T-cell (primary cell): ENCODE measurements at regions not wholly inside any gene's neighbourhood (a gene's known extent, or its start where the extent isn't known, plus 50 kb on each side); places are given as distances from the start of the nearest gene placed in this dataset.

Source experiments
- ATAC-seq, 4 experiments: fragments of 200-7000 bp in 3 of 4; fragments of 150-1000 bp in 1 of 4; cut with Tn5 transposase; replicated peaks in 1 of 4; 1 replicate in 3 of 4; 2 replicates in 1 of 4; pipeline ENCODE4 v1.10.0; 2021; ENCODE audit warnings: moderate library complexity in 3 of 4, mild to moderate bottlenecking in 2 of 4, moderate number of reproducible peaks in 1 of 4
- CTCF ChIA-PET, 2 donors: fragments of 300-600 bp; sonication (Branson Sonifier 250); formaldehyde crosslinking; loops; one replicate each; lab custom pipeline; 2022; ENCODE audit warnings: antibody characterized with exemption in 2 of 2; lab: Charles Lee
- POLR2A ChIA-PET, 2 donors: fragments of 300-600 bp; sonication (Branson Sonifier 250); formaldehyde crosslinking; loops; one replicate each; lab custom pipeline; 2022; ENCODE audit warnings: antibody characterized with exemption in 2 of 2; lab: Charles Lee
- DNase-seq, 35 experiments: peaks; one replicate each; pipeline versions ENCODE4 v3.0.0 to v3.0.0-alpha.2; 2013 to 2023
- H3K27ac ChIP-seq: one replicate; pipeline ENCODE4 v1.5.1; 2013; ENCODE audit warnings: low read length
- H3K27me3 ChIP-seq, 2 experiments: replicated peaks in 1 of 2; 1 replicate in 1 of 2; 2 replicates in 1 of 2; pipeline versions ENCODE4 v1.6.1 to v1.7.0; 2013; ENCODE audit warnings: low read length in 1 of 2, mixed read lengths in 1 of 2; ENCODE audit not compliant: control insufficient read depth in 2 of 2, insufficient read depth in 2 of 2; ENCODE audit errors: extremely low read depth in 1 of 2
- H3K36me3 ChIP-seq, 2 donors: 1 replicate in 1 of 2; 2 replicates in 1 of 2; pipeline versions ENCODE4 v1.6.1 to v1.7.0; 2013; ENCODE audit warnings: low read length in 1 of 2; ENCODE audit not compliant: control insufficient read depth in 2 of 2, insufficient read depth in 1 of 2; ENCODE audit errors: extremely low read depth in 1 of 2
- H3K4me1 ChIP-seq, 2 experiments: 1 replicate in 1 of 2; 2 replicates in 1 of 2; pipeline versions ENCODE4 v1.6.1 to v1.7.0; 2013; ENCODE audit warnings: low read length in 2 of 2, mixed read lengths in 1 of 2; ENCODE audit not compliant: insufficient read depth in 2 of 2, control insufficient read depth in 1 of 2; ENCODE audit errors: extremely low read depth in 1 of 2
- H3K4me3 ChIP-seq, 2 donors: 1 replicate in 1 of 2; 2 replicates in 1 of 2; pipeline versions ENCODE4 v1.5.1 to v1.7.0; 2013; ENCODE audit warnings: mild to moderate bottlenecking in 2 of 2, low read length in 1 of 2, moderate library complexity in 1 of 2; ENCODE audit not compliant: control insufficient read depth in 1 of 2; ENCODE audit errors: extremely low read depth in 1 of 2
- H3K9me3 ChIP-seq: 2 replicates; pipeline ENCODE4 v1.7.0; 2013
- H3K27ac Mint-ChIP-seq, 2 donors: one replicate each; pipeline ENCODE4 v1.8.0; 2020 to 2021; ENCODE audit warnings: mild to moderate bottlenecking in 2 of 2, mixed read lengths in 2 of 2
- H3K27me3 Mint-ChIP-seq, 2 donors: one replicate each; pipeline ENCODE4 v1.8.0; 2021 to 2022; ENCODE audit warnings: mixed read lengths in 2 of 2
- H3K36me3 Mint-ChIP-seq: one replicate; pipeline ENCODE4 v1.8.0; 2021; ENCODE audit warnings: mixed read lengths
- H3K4me1 Mint-ChIP-seq, 3 donors: one replicate each; pipeline ENCODE4 v1.8.0; 2020 to 2022; ENCODE audit warnings: mixed read lengths in 3 of 3, mild to moderate bottlenecking in 1 of 3
- H3K4me3 Mint-ChIP-seq, 3 donors: one replicate each; pipeline ENCODE4 v1.8.0; 2020 to 2022; ENCODE audit warnings: mild to moderate bottlenecking in 3 of 3, mixed read lengths in 3 of 3, moderate library complexity in 3 of 3
- H3K9me3 Mint-ChIP-seq, 3 donors: one replicate each; pipeline ENCODE4 v1.8.0; 2020 to 2022; ENCODE audit warnings: mixed read lengths in 3 of 3
- WGBS: methylation state at CpG from one replicate; pipeline ENCODE4 v1.1.5; 2013; ENCODE audit warnings: missing lambda C conversion rate; ENCODE audit not compliant: insufficient coverage; 5-methylcytosine and 5-hydroxymethylcytosine counted together

DNA sequence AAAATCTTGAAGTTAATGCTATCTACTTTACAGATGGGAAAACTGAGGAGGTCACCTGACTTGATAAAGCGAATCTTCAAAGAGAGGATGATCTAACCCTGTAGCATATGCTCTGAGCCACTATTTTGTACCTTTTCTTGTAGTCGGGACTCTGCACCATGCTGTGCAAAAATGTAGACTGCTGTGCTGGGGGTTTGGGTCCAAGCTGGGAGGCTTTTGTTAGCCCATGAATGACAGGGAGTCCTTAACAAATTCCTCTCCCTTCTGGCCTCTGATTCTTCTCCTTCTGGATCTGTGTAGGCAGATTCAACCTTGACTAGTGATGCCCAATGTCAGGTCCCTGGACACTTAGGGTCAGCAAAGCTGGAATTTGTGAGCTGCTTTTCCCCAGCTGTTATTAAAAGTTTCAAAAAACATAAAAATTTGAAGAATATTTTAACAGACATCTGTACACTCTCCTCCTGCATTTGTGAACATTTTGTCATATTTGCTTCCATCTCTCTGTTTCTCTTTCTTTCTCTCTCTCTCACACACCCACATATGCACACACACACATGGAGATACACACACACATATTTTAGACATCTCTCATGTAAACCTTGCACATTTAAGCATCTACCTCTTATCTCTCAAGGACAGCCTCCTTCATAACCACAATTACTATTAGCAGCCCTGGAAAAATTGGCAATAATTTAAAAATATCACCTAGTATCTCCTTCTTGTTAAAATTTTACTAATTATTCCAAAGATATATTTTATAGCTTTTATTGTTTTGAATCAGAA lies 335.0 kb upstream of the TRIB2 start:
- POLR2A ChIA-PET, result interaction anchor here in 1 of 2 donors (0.6 kb wide), 1 partner anchor 182 kb away, joined by 9 read pairs; no protein-coding TSS in a partner anchor
- Histone ChIP-seq H3K4me1 (no peaks in the 10 kb centered on the region), H3K36me3 (no peaks in the 10 kb centered on the region), H3K4me3 (no peak overlapping the region), H3K27me3 (no peaks in the 10 kb centered on the region), H3K9me3 (no peaks in the 10 kb centered on the region), H3K27ac (no peak overlapping the region)
- no peak for ATAC-seq
- peaks cover 0 to 3% (median 0%) of the 10 kb centered on the region in 3 donors for H3K9me3 Mint-ChIP-seq
- WGBS, result 83% methylated on average over 1 of the region's 2 CpGs
- CTCF ChIA-PET, result interaction anchor here in 1 of 2 donors (0.6 kb wide), 1 partner anchor 603 kb away, joined by 5 read pairs; no protein-coding TSS in a partner anchor
- no peak overlapping the region for H3K27ac Mint-ChIP-seq
- no peaks in the 10 kb centered on the region for H3K27me3 Mint-ChIP-seq
- no peaks in the 10 kb centered on the region for H3K4me1 Mint-ChIP-seq
- DNase-seq, result no peak
- H3K36me3 Mint-ChIP-seq, result no peaks in the 10 kb centered on the region
- H3K4me3 Mint-ChIP-seq, result no peak overlapping the region

GRCh38 chr2:12382366-12382765 lies 334.4 kb upstream of the TRIB2 start:
- Mint-ChIP-seq H3K36me3 (no peaks in the 10 kb centered on the region), H3K27ac (no peak overlapping the region), H3K9me3 (peaks cover 0 to 3% (median 0%) of the 10 kb centered on the region in 3 donors), H3K4me1 (no peaks in the 10 kb centered on the region), H3K27me3 (no peaks in the 10 kb centered on the region), H3K4me3 (no peak overlapping the region)
- H3K36me3 ChIP-seq, result no peaks in the 10 kb centered on the region
- no peaks in the 10 kb centered on the region for H3K4me1 ChIP-seq
- no peak overlapping the region for H3K4me3 ChIP-seq
- CTCF ChIA-PET, result no interaction called here
- POLR2A ChIA-PET, result interaction anchor here (0.5 to 0.6 kb wide), 2 partner anchors 181 to 335 kb away, joined by 4 to 9 read pairs; no protein-coding TSS in a partner anchor
- H3K27ac ChIP-seq, result no peak overlapping the region
- H3K27me3 ChIP-seq, result no peaks in the 10 kb centered on the region
- WGBS, result no CpG with 5 or more reads among the region's 4 CpGs
- no peaks in the 10 kb centered on the region for H3K9me3 ChIP-seq
- ATAC-seq (no peak), DNase-seq (no peak)

DNA sequence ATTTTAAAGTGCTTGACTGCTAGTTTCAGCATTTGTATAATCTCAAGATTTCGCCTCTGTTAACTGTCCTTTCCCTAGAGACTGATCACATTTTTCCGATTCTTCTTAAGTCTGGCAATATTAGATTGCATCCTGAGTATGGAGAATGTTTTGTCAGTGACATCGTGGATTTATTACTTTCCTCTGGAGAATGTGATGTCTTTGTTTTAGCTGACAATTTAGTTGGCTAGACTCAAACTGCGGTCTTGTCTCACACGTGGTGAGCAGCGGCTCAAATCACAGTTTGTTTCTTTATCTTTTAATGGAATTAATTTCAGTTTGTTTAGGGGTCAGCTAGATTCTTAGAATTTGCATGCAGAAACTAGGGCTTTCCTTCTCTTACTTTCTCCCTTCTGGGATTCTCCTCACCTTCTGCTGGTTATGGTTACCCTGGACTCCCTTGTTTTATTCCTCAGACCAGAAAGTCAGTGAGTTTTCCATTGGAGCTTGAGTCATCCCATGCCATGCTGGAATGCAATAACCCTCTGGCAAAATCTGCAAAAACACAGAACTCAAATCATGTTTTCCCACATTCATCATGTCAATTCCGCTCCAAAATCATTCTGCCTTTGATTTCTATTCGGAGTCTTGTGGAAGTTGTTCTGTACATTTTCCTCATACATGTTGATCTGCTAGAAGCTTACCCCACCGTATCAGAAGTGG lies 327.2 kb upstream of the TRIB2 start:
- Mint-ChIP-seq H3K4me3 (no peak overlapping the region), H3K4me1 (no peaks in the 10 kb centered on the region), H3K36me3 (no peaks in the 10 kb centered on the region), H3K27me3 (no peaks in the 10 kb centered on the region), H3K27ac (no peak overlapping the region), H3K9me3 (no peaks in the 10 kb centered on the region)
- DNase-seq (no peak), ATAC-seq (no peak)
- POLR2A ChIA-PET, result no interaction called here
- Histone ChIP-seq H3K27ac (no peak overlapping the region), H3K4me1 (peaks cover 0 to 2% of the 10 kb centered on the region in 2 experiments), H3K9me3 (no peaks in the 10 kb centered on the region), H3K27me3 (no peaks in the 10 kb centered on the region), H3K36me3 (no peaks in the 10 kb centered on the region), H3K4me3 (no peak overlapping the region)
- CTCF ChIA-PET, result no interaction called here
- 93% methylated on average over 3 of the region's 9 CpGs for WGBS

- Histone ChIP-seq H3K36me3 (no peaks in the 10 kb centered on the region), H3K27ac (no peak overlapping the region), H3K9me3 (no peaks in the 10 kb centered on the region), H3K4me3 (no peak overlapping the region), H3K27me3 (no peaks in the 10 kb centered on the region), H3K4me1 (peaks cover 0 to 2% of the 10 kb centered on the region in 2 experiments)
- Mint-ChIP-seq H3K9me3 (no peaks in the 10 kb centered on the region), H3K27me3 (no peaks in the 10 kb centered on the region), H3K4me1 (peaks cover 0 to 6% (median 4%) of the 10 kb centered on the region in 3 donors), H3K36me3 (no peaks in the 10 kb centered on the region), H3K4me3 (no peak overlapping the region), H3K27ac (no peak overlapping the region)
- no peak for DNase-seq
- POLR2A ChIA-PET, result no interaction called here
- CTCF ChIA-PET, result no interaction called here
- WGBS, result 100% methylated on average over 1 of the region's 2 CpGs
- no peak for ATAC-seq
These were observed 325.6 kb upstream of the TRIB2 start for GRCh38 chr2:12391116-12391515.

GRCh38 chr2:12396699-12397098 lies 320.0 kb upstream of the TRIB2 start:
- H3K36me3 Mint-ChIP-seq, result no peaks in the 10 kb centered on the region
- POLR2A ChIA-PET, result no interaction called here
- DNase-seq, result no peak
- H3K4me3 ChIP-seq, result no peak overlapping the region
- no peaks in the 10 kb centered on the region for H3K9me3 ChIP-seq
- no peak overlapping the region for H3K27ac ChIP-seq
- WGBS, result 87% methylated on average over 5 of the region's 6 CpGs
- CTCF ChIA-PET, result no interaction called here
- H3K36me3 ChIP-seq, result no peaks in the 10 kb centered on the region
- H3K4me3 Mint-ChIP-seq, result no peak overlapping the region
- peaks cover 0 to 6% (median 4%) of the 10 kb centered on the region in 3 donors for H3K4me1 Mint-ChIP-seq
- no peaks in the 10 kb centered on the region for H3K27me3 ChIP-seq
- no peaks in the 10 kb centered on the region for H3K9me3 Mint-ChIP-seq
- no peaks in the 10 kb centered on the region for H3K27me3 Mint-ChIP-seq
- ATAC-seq, result no peak
- H3K4me1 ChIP-seq, result peaks cover 0 to 2% of the 10 kb centered on the region in 2 experiments
- no peak overlapping the region for H3K27ac Mint-ChIP-seq

GRCh38 chr2:12397854-12398253 lies 318.9 kb upstream of the TRIB2 start:
- Mint-ChIP-seq H3K27me3 (no peaks in the 10 kb centered on the region), H3K4me3 (no peak overlapping the region), H3K4me1 (peaks cover 0 to 6% (median 4%) of the 10 kb centered on the region in 3 donors), H3K27ac (no peak overlapping the region), H3K36me3 (no peaks in the 10 kb centered on the region), H3K9me3 (peaks cover 0 to under 1% (median 0%) of the 10 kb centered on the region in 3 donors)
- Histone ChIP-seq H3K9me3 (no peaks in the 10 kb centered on the region), H3K4me1 (peaks cover 0 to 2% of the 10 kb centered on the region in 2 experiments), H3K4me3 (no peak overlapping the region), H3K27me3 (peaks cover 0 to 4% of the 10 kb centered on the region in 2 experiments), H3K36me3 (no peaks in the 10 kb centered on the region), H3K27ac (no peak overlapping the region)
- WGBS, result 86% methylated on average over 8 of the region's 9 CpGs
- ChIA-PET POLR2A (no interaction called here), CTCF (no interaction called here)
- ATAC-seq (no peak), DNase-seq (no peak)
